Memory B cell (primary cell): ENCODE measurements at regions not wholly inside any gene's neighbourhood (a gene's known extent, or its start where the extent isn't known, plus 50 kb on each side); places are given as distances from the start of the nearest gene placed in this dataset.

ENCODE experiments used
- ATAC-seq: fragments of 150-1000 bp; cut with Tn5 transposase; 2 replicates; pipeline ENCODE4 v1.10.0; 2021; ENCODE audit warnings: low read depth, mild to moderate bottlenecking, moderate library complexity
- DNase-seq, 2 donors: peaks; one replicate each; pipeline ENCODE4 v3.0.0; 2022; ENCODE audit warnings: low spot score in 2 of 2
- H3K27ac Mint-ChIP-seq: one replicate; pipeline ENCODE4 v1.8.0; 2022; ENCODE audit warnings: mild to moderate bottlenecking, moderate library complexity, mixed read lengths
- H3K27me3 Mint-ChIP-seq: one replicate; pipeline ENCODE4 v1.8.0; 2022; ENCODE audit warnings: mixed read lengths
- H3K36me3 Mint-ChIP-seq: one replicate; pipeline ENCODE4 v1.8.0; 2022; ENCODE audit warnings: mild to moderate bottlenecking, mixed read lengths
- H3K4me1 Mint-ChIP-seq: one replicate; pipeline ENCODE4 v1.8.0; 2022; ENCODE audit warnings: mixed read lengths
- H3K4me3 Mint-ChIP-seq: one replicate; pipeline ENCODE4 v1.8.0; 2022; ENCODE audit warnings: mild to moderate bottlenecking, moderate library complexity, mixed read lengths
- H3K9me3 Mint-ChIP-seq: one replicate; pipeline ENCODE4 v1.8.0; 2022; ENCODE audit warnings: mixed read lengths

GRCh38 chr2:217669831-217670230 is 333.0 kb downstream of the TNS1 start:
- Mint-ChIP-seq H3K27ac (no peak overlapping the region), H3K4me1 (no peaks in the 10 kb centered on the region), H3K27me3 (peaks cover 4% of the 10 kb centered on the region), H3K36me3 (peaks cover 2% of the 10 kb centered on the region), H3K4me3 (no peak overlapping the region), H3K9me3 (peaks cover 3% of the 10 kb centered on the region)
- ATAC-seq, result no peak
- DNase-seq, result no peak

- H3K27me3 Mint-ChIP-seq, result peaks cover 6% of the 10 kb centered on the region
- no peaks in the 10 kb centered on the region for H3K9me3 Mint-ChIP-seq
- no peaks in the 10 kb centered on the region for H3K4me1 Mint-ChIP-seq
- H3K4me3 Mint-ChIP-seq, result no peak overlapping the region
- DNase-seq (no peak), ATAC-seq (no peak)
- H3K27ac Mint-ChIP-seq, result no peak overlapping the region
- H3K36me3 Mint-ChIP-seq, result peaks cover 2% of the 10 kb centered on the region
These were observed 335.3 kb downstream of the TNS1 start for GRCh38 chr2:217667512-217667911.

GRCh38 chr2:217667035-217667434 is 335.8 kb downstream of the TNS1 start:
- Mint-ChIP-seq H3K27me3 (peaks cover 6% of the 10 kb centered on the region), H3K4me1 (no peaks in the 10 kb centered on the region), H3K27ac (no peak overlapping the region), H3K4me3 (no peak overlapping the region), H3K9me3 (no peaks in the 10 kb centered on the region), H3K36me3 (peaks cover 2% of the 10 kb centered on the region)
- DNase-seq (no peak), ATAC-seq (no peak)

GRCh38 chr2:217666338-217666737 is 336.5 kb downstream of the TNS1 start:
- Mint-ChIP-seq H3K27ac (no peak overlapping the region), H3K36me3 (peaks cover 2% of the 10 kb centered on the region), H3K9me3 (no peaks in the 10 kb centered on the region), H3K27me3 (peaks cover 6% of the 10 kb centered on the region), H3K4me1 (no peaks in the 10 kb centered on the region), H3K4me3 (no peak overlapping the region)
- DNase-seq (no peak), ATAC-seq (no peak)

GRCh38 chr2:217664761-217665160 is 338.0 kb downstream of the TNS1 start:
- Mint-ChIP-seq H3K9me3 (no peaks in the 10 kb centered on the region), H3K36me3 (peaks cover 2% of the 10 kb centered on the region), H3K27ac (no peak overlapping the region), H3K4me1 (peaks cover 3% of the 10 kb centered on the region), H3K4me3 (no peak overlapping the region), H3K27me3 (peaks cover 7% of the 10 kb centered on the region)
- ATAC-seq (no peak), DNase-seq (no peak)

- no peak overlapping the region for H3K27ac Mint-ChIP-seq
- H3K36me3 Mint-ChIP-seq, result peaks cover 2% of the 10 kb centered on the region
- peaks cover 12% of the 10 kb centered on the region for H3K27me3 Mint-ChIP-seq
- no peak overlapping the region for H3K4me3 Mint-ChIP-seq
- H3K9me3 Mint-ChIP-seq, result no peaks in the 10 kb centered on the region
- ATAC-seq (no peak), DNase-seq (no peak)
- peaks cover 3% of the 10 kb centered on the region for H3K4me1 Mint-ChIP-seq
These were observed 339.7 kb downstream of the TNS1 start for GRCh38 chr2:217662984-217663602.

- no peak for ATAC-seq
- Mint-ChIP-seq H3K27ac (no peak overlapping the region), H3K36me3 (no peaks in the 10 kb centered on the region), H3K4me1 (peaks cover 3% of the 10 kb centered on the region), H3K27me3 (peaks cover 12% of the 10 kb centered on the region), H3K9me3 (no peaks in the 10 kb centered on the region), H3K4me3 (no peak overlapping the region)
- no peak for DNase-seq
These were observed 341.4 kb downstream of the TNS1 start for GRCh38 chr2:217661378-217661777.

GRCh38 chr2:217660423-217660822 is 342.4 kb downstream of the TNS1 start:
- Mint-ChIP-seq H3K4me3 (no peak overlapping the region), H3K27me3 (peaks cover 12% of the 10 kb centered on the region), H3K27ac (no peak overlapping the region), H3K36me3 (no peaks in the 10 kb centered on the region), H3K4me1 (peaks cover 3% of the 10 kb centered on the region), H3K9me3 (no peaks in the 10 kb centered on the region)
- no peak for DNase-seq
- ATAC-seq, result no peak

- Mint-ChIP-seq H3K9me3 (no peaks in the 10 kb centered on the region), H3K4me1 (peaks cover 3% of the 10 kb centered on the region), H3K27me3 (peaks cover 12% of the 10 kb centered on the region), H3K27ac (no peak overlapping the region), H3K4me3 (no peak overlapping the region), H3K36me3 (no peaks in the 10 kb centered on the region)
- no peak for DNase-seq
- no peak for ATAC-seq
These were observed 344.0 kb downstream of the TNS1 start for GRCh38 chr2:217658806-217659205.

- no peak overlapping the region for H3K27ac Mint-ChIP-seq
- ATAC-seq (no peak), DNase-seq (no peak)
- H3K4me1 Mint-ChIP-seq, result peaks cover 3% of the 10 kb centered on the region
- no peak overlapping the region for H3K4me3 Mint-ChIP-seq
- H3K27me3 Mint-ChIP-seq, result peaks cover 14% of the 10 kb centered on the region
- H3K9me3 Mint-ChIP-seq, result no peaks in the 10 kb centered on the region
- H3K36me3 Mint-ChIP-seq, result no peaks in the 10 kb centered on the region
These were observed 345.5 kb downstream of the TNS1 start for GRCh38 chr2:217657252-217657651.

GRCh38 chr2:217656316-217656715 is 346.5 kb downstream of the TNS1 start:
- Mint-ChIP-seq H3K27me3 (peaks cover 14% of the 10 kb centered on the region), H3K4me3 (no peak overlapping the region), H3K27ac (no peak overlapping the region), H3K4me1 (peaks cover 3% of the 10 kb centered on the region), H3K36me3 (no peaks in the 10 kb centered on the region), H3K9me3 (no peaks in the 10 kb centered on the region)
- no peak for ATAC-seq
- DNase-seq, result no peak

GRCh38 chr2:217655651-217656050 is 347.1 kb downstream of the TNS1 start:
- no peak for ATAC-seq
- H3K9me3 Mint-ChIP-seq, result no peaks in the 10 kb centered on the region
- peaks cover 3% of the 10 kb centered on the region for H3K4me1 Mint-ChIP-seq
- no peak overlapping the region for H3K27ac Mint-ChIP-seq
- DNase-seq, result no peak
- no peaks in the 10 kb centered on the region for H3K36me3 Mint-ChIP-seq
- H3K27me3 Mint-ChIP-seq, result peaks cover 14% of the 10 kb centered on the region
- no peak overlapping the region for H3K4me3 Mint-ChIP-seq

GRCh38 chr2:217654168-217654567 is 348.6 kb downstream of the TNS1 start:
- no peak for DNase-seq
- Mint-ChIP-seq H3K4me1 (no peaks in the 10 kb centered on the region), H3K9me3 (no peaks in the 10 kb centered on the region), H3K27me3 (peaks cover 10% of the 10 kb centered on the region), H3K36me3 (no peaks in the 10 kb centered on the region), H3K4me3 (no peak overlapping the region), H3K27ac (no peak overlapping the region)
- ATAC-seq, result no peak

GRCh38 chr2:217652761-217653639 is 349.8 kb downstream of the TNS1 start:
- Mint-ChIP-seq H3K4me1 (no peaks in the 10 kb centered on the region), H3K4me3 (no peak overlapping the region), H3K9me3 (no peaks in the 10 kb centered on the region), H3K27me3 (peaks cover 12% of the 10 kb centered on the region), H3K36me3 (no peaks in the 10 kb centered on the region), H3K27ac (no peak overlapping the region)
- DNase-seq (no peak), ATAC-seq (no peak)
